ENCODE measurements at regions not wholly inside any gene's neighbourhood (a gene's known extent, or its start where the extent isn't known, plus 50 kb on each side); places are given as distances from the start of the nearest gene placed in this dataset.
"Not testable (repeated sequence)": the region's sequence is repeated elsewhere in the genome, so short reads cannot be mapped to it uniquely, and the experiment has no call there.

DNA sequence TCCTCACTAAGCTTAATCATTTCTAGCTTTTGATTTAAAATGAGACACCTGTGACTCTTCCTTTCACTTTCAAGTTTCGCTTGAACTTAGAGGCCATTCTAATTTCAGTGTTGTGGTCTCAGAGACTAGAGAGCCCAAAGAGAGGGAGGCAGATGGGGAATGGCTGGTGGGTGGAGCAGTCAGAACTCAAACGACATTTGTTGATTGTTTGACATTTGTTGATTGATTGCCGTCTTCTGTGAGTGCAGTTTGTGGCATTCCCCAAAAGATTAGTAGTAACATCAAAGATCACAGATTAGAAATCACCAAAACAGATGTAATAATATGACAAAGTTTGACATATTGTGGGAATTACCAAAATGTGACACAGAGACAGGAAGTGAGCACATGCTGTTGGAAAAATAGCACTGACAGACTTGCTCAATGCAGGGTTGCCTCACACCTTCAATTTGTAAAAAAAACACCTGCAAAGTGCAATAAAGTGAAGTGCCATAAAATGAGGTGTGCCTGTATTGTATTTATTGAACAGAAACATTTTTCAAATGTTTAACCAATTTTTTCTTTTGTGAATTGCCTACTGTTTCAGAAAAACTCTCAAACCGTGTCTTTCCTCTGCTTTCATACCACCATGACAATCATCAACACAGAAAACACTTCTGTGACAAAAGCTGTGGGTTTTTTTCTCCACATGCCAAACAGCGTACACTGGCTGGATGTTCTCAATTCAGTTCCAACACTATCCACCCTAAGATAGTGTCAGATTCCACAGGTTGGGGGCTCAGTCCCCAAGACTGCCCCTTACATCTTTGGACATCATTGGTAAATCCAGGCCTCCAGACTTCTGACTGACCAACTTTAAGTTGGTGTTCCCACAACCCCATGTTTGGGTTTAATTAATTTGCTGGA is 376.3 kb upstream of the RGS6 start:
- no peaks in the 10 kb centered on the region for H3K9me3 ChIP-seq
- H3K36me3 ChIP-seq = no peaks in the 10 kb centered on the region
- H3K4me1 ChIP-seq = no peaks in the 10 kb centered on the region
- TF ChIP-seq POLR2A (IDR thresholded peaks at IDR 0.05) (no peak), EP300 (IDR thresholded peaks at IDR 0.05) (no peak), POLR2AphosphoS5 (IDR thresholded peaks at IDR 0.05) (no peak)
- TF ChIP-seq, protein P1, sequence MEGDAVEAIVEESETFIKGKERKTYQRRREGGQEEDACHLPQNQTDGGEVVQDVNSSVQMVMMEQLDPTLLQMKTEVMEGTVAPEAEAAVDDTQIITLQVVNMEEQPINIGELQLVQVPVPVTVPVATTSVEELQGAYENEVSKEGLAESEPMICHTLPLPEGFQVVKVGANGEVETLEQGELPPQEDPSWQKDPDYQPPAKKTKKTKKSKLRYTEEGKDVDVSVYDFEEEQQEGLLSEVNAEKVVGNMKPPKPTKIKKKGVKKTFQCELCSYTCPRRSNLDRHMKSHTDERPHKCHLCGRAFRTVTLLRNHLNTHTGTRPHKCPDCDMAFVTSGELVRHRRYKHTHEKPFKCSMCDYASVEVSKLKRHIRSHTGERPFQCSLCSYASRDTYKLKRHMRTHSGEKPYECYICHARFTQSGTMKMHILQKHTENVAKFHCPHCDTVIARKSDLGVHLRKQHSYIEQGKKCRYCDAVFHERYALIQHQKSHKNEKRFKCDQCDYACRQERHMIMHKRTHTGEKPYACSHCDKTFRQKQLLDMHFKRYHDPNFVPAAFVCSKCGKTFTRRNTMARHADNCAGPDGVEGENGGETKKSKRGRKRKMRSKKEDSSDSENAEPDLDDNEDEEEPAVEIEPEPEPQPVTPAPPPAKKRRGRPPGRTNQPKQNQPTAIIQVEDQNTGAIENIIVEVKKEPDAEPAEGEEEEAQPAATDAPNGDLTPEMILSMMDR (IDR thresholded peaks at IDR 0.05) = no peak
- no peak overlapping the region for H3K27ac ChIP-seq
- H3K4me3 ChIP-seq = no peak overlapping the region
- 69 to 90% methylated on average over 2 to 5 of the region's 5 CpGs for WGBS, 2 donors (ENCODE audit: low coverage in 1 of 2)
- H3K27me3 ChIP-seq = no peaks in the 10 kb centered on the region
- ATAC-seq = no peak

DNA sequence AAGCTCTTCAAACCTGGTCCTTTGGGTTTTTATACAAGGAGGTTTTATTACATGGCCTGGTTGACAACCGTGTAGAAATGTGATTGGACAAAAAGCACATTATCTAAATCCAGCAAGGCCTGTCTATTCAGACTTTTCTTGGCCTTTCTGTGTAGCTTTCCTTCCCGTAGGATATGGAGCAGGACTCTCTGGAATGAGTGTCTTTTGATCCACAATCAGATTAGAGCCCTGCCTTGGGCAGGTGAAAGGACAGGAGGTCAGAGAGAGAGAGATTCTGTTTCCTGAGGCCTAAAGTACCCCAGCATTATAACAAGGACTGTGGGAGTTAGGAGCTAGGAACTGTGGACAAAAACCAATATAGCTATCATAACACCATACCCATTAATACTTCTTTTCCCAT is 375.5 kb upstream of the RGS6 start:
- 89 to 100% methylated on average over 1 to 2 of the region's 2 CpGs for WGBS, 2 donors (ENCODE audit: low coverage in 1 of 2)
- no peaks in the 10 kb centered on the region for H3K36me3 ChIP-seq
- no peaks in the 10 kb centered on the region for H3K27me3 ChIP-seq
- no peak overlapping the region for H3K27ac ChIP-seq
- ATAC-seq = no peak
- no peaks in the 10 kb centered on the region for H3K9me3 ChIP-seq
- no peaks in the 10 kb centered on the region for H3K4me1 ChIP-seq
- TF ChIP-seq, protein P1 (IDR thresholded peaks at IDR 0.05) = no peak
- no peak overlapping the region for H3K4me3 ChIP-seq

DNA sequence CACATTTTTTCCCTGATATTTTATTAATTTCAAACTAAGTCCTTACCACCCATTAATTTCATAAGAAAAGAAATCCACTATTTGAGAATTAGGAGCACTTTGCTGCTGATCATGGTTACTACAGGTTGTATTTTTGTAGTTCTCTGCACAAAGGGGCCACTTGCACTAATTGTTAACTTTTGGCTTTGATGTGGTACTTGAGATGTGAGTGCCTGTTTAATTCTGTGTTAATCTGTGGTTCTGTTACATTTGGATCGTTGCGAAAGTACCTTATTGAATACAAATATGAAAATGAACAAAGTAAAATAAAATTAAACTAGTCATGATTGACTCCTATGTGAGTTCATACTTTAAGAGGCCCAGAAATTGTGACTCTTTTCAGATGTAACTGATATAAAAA is 374.9 kb upstream of the RGS6 start:
- no peak for ATAC-seq
- Histone ChIP-seq H3K36me3 (no peaks in the 10 kb centered on the region), H3K4me3 (no peak overlapping the region), H3K27ac (no peak overlapping the region), H3K4me1 (no peaks in the 10 kb centered on the region), H3K27me3 (no peaks in the 10 kb centered on the region), H3K9me3 (no peaks in the 10 kb centered on the region)
- 95 to 100% methylated on average over 2 of the region's 2 CpGs for WGBS, 2 donors (ENCODE audit: low coverage in 1 of 2)
- TF ChIP-seq POLR2A (IDR thresholded peaks at IDR 0.05) (no peak), EP300 (IDR thresholded peaks at IDR 0.05) (no peak), POLR2AphosphoS5 (IDR thresholded peaks at IDR 0.05) (no peak)
- TF ChIP-seq, protein P1 (IDR thresholded peaks at IDR 0.05) = no peak

DNA sequence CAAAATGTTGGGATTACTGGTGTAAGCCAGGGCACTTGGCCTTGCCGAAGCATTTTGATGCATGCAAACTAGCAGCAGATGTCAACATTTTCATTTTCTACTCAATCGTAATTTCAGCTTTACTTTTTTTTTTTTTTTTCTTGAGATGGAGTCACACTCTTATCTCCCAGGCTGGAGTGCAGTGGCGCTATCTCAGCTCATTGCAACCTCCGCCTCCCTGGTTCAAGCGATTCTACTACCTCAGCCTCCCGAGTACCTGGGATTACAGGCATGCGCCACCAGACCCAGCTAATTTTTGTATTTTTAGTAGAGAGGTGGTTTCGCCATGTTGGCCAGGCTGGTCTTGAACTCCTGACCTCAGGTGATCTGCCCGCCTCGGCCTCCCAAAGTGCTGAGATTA is 373.3 kb upstream of the RGS6 start:
- not testable (repeated sequence) for H3K4me3 ChIP-seq, H3K27ac ChIP-seq, ATAC-seq, H3K27me3 ChIP-seq, H3K4me1 ChIP-seq, H3K9me3 ChIP-seq, H3K36me3 ChIP-seq
- WGBS, 2 donors (ENCODE audit: low coverage in 1 of 2) = 86 to 97% methylated on average over 7 to 8 of the region's 10 CpGs

DNA sequence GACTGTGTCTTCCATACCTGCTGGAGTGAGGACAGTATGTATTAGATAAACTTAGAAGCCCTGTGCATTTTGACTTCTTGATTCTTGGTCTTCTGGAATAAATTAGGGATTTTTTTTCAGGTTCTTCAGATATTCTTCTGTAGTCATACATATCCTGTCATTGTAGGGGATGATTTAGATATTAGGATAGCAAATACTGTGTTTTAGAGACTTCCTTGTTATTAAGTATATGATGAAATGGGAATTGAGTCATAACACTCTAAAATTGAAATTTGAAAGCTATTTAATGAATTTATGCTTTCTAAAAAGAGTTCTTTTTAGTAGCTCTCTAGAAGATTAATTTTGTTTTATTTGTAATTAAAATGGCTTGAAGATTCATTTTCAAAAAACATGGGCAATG is 371.5 kb upstream of the RGS6 start:
- TF ChIP-seq, protein P1 (IDR thresholded peaks at IDR 0.05) = no peak
- TF ChIP-seq EP300 (IDR thresholded peaks at IDR 0.05) = no peak
- TF ChIP-seq POLR2AphosphoS5 (IDR thresholded peaks at IDR 0.05) = no peak
- no peak for TF ChIP-seq POLR2A (IDR thresholded peaks at IDR 0.05)
- H3K27me3 ChIP-seq = no peaks in the 10 kb centered on the region

More for the DNA sequence above, 371.5 kb upstream of the RGS6 start:
- ATAC-seq = no peak
- H3K4me3 ChIP-seq = no peak overlapping the region
- H3K4me1 ChIP-seq = no peaks in the 10 kb centered on the region
- H3K9me3 ChIP-seq = no peaks in the 10 kb centered on the region
- no peaks in the 10 kb centered on the region for H3K36me3 ChIP-seq
- H3K27ac ChIP-seq = no peak overlapping the region
